ENCODE measurements at regions not wholly inside any gene's neighbourhood (a gene's known extent, or its start where the extent isn't known, plus 50 kb on each side); places are given as distances from the start of the nearest gene placed in this dataset.

DNA sequence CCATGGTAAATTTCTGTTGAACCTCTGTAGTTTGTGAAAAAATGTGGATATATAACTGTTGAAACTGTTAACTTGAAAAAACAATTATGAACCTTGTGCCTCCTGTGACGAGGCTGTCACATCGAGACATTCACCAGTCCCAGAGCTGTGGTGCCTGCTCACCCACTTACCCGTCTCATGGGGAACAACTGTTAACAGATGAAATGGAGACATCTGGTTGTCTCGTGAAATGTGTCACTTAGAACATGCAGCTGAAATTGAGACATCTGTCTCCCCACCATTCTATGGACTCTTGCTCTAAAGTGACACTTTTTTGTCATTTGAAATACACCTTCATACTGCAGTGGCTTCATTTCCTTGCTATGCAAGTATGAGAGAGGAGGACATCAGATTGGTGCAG lies 240.6 kb downstream of the GXYLT1 start:
- intact Hi-C loops (cut with DNase I): no loop called here
- DNase-seq (no peak), ATAC-seq (no peak)

DNA sequence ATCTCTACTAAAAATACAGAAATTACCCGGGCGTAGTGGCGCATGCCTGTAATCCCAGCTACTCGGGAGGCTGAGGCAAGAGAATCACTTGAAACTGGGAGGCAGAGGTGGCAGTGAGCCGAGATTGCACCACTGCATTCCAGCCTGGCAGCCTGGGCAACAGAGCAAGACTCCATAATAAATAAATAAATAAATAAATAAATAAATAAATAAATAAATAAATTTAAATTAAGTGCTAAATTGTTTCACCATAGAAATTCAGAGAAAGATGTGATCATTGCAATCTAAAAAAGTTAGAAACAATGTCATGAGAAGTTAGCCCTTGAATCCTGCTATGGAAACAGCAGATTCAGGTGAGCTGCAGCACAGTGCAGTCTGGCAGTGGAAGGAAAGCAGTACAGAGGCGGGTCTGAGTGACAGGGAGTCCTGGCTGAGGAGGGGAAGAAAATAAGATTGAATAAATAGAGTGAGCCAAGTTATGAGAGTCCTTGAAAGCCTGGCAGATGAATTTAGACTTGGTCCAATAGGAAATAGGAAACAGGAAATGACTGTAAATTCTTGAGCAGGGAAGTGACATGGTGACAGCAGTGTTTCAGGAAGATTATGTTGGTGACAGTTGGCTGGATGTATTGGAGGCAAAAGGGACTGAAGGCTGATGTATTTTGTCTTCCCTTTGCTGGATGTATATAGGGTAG lies 241.5 kb downstream of the GXYLT1 start:
- no peak for ATAC-seq
- intact Hi-C loops (cut with DNase I): no loop called here
- DNase-seq: no peak

GRCh38 chr12:41899577-41899976 lies 245.1 kb downstream of the GXYLT1 start:
- no peak for ATAC-seq
- DNase-seq: no peak
- intact Hi-C loops (cut with DNase I): no loop called here

GRCh38 chr12:41897593-41897992 lies 247.1 kb downstream of the GXYLT1 start:
- DNase-seq: no peak
- ATAC-seq: no peak
- intact Hi-C loops (cut with DNase I): no loop called here

DNA sequence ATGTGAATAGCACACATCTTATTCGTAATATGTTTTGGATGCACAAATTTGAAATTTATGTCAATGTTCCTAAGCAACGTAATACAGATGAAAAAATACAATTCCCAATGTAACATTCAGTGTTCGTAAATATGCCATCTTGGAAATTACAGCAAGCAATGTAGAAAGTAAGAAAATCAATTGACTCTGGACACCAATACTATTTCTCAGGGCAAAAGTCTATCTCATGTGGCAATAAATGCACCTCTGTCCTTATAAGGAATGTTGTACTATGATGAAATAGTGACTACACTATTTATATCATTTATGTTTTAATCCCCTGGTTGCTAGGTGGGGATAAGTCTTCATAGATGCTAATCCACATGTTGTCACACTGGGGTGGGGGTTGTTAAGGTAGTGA lies 251.2 kb downstream of the GXYLT1 start:
- intact Hi-C loops (cut with DNase I): no loop called here
- no peak for ATAC-seq
- DNase-seq: no peak

DNA sequence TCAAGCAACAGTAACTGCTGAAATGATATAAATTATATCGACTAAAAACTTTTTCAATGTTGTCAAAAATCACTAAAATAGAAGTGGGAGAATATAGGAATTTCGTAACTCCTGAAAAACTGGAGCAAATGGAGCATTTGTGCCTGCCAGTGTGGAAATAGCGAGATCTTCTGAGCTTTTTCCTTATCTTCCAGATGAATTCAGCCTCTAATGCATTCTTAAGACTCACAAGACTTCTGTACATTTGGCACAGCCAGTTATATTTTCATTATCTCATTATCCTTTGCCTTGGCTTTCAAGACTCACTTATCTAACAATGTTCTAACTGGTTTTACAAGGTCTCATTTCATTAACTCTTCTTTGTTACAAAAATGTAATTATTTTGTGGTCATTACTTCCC lies 252.4 kb downstream of the GXYLT1 start:
- intact Hi-C loops (cut with DNase I): no loop called here
- DNase-seq (no peak), ATAC-seq (no peak)

- intact Hi-C loops (cut with DNase I): no loop called here
- ATAC-seq (no peak), DNase-seq (no peak)
Observed at GRCh38 chr12:41891226-41891625, 253.4 kb downstream of the GXYLT1 start.

DNA sequence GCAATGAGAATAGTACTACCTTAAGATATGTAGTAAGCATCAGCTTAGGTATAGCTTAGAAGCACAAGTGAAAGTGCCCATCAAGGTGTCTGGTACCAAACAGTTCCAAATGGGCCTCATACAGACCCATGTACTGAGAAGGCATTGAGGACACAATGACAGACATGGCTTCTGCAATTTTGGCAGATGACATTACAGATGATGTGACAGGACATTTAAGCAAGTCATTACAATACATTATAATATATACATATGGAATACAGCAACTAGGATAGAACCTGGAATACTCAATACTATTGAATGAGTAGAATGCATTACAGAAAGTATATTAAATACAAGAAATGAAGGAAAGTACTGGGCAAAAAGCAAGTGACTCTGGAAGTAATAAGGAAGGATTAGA lies 256.4 kb downstream of the GXYLT1 start:
- no peak for ATAC-seq
- intact Hi-C loops (cut with DNase I): no loop called here
- DNase-seq: no peak

GRCh38 chr12:41881891-41882805 lies 262.5 kb downstream of the GXYLT1 start:
- DNase-seq (no peak), ATAC-seq (no peak)
- intact Hi-C loops (cut with DNase I): no loop called here

DNA sequence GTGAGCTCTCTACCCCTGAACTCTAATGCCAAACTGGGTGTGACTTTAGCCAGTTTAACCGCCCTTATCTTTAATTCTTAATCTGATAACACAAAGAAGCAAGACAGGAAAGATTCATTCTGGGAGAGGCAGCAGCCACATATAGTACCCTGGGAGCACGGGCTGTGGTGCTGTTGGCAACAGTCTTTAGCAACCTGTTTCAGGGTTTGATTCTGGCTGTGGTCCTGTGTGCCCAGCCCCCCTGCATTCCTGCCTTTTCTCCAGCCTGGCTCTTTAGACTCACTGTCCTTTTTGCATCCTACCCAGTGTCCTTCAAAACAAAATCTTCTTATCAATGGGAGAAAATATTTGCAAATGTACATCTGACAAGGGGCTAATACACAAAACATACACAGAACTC lies 275.2 kb downstream of the GXYLT1 start:
- DNase-seq (no peak), ATAC-seq (no peak)
- intact Hi-C loops (cut with DNase I): no loop called here

GRCh38 chr12:41866878-41867430 lies 277.7 kb downstream of the GXYLT1 start:
- DNase-seq (no peak), ATAC-seq (no peak)
- intact Hi-C loops (cut with DNase I): no loop called here

DNA sequence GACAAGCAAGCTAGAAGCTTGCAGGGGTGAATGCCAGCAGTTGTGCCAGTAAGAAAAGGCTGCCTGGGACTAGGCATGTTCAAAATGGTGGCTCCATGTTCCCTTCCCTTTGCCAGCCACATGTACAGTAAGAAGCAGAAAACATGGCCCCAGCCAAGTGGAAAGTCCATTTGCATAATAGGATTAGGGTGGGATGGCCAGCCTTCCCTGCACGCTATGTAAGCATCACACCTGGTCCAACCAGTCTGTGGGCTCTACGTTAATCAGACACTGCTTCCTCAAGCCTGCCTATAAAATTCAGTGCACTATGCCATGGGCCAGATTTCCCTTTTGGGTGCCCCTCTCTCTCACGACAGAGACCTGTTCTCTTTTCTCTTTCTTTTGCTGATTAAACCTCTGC lies 288.4 kb downstream of the GXYLT1 start:
- intact Hi-C loops (cut with DNase I): no loop called here
- DNase-seq (no peak), ATAC-seq (no peak)

DNA sequence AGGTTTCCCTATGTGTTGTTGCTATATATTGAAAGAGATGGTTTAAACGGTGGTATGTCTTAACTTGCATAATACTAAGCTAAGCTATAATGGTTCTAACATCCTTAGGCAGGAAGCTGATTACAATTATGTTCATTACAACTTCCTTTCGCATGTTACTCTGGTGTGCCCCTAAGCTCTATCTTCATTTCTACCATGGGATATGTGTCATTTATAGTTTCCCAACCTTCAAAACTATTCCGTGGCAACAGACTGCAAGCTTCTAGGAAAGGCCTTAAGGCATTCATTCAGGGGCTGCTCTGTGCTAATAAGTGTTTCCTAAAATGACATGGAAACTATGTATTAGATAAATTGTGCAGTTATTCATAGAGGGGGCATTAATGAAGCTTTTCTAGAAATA lies 294.6 kb downstream of the GXYLT1 start:
- ATAC-seq (no peak), DNase-seq (no peak)
- intact Hi-C loops (cut with DNase I): no loop called here

- DNase-seq: no peak
- no peak for ATAC-seq
- intact Hi-C loops (cut with DNase I): no loop called here
Observed at GRCh38 chr12:41846718-41847117, 298.0 kb downstream of the GXYLT1 start.

GRCh38 chr12:41836416-41836815 lies 308.3 kb downstream of the GXYLT1 start:
- no peak for DNase-seq
- intact Hi-C loops (cut with DNase I): no loop called here
- ATAC-seq: no peak

DNA sequence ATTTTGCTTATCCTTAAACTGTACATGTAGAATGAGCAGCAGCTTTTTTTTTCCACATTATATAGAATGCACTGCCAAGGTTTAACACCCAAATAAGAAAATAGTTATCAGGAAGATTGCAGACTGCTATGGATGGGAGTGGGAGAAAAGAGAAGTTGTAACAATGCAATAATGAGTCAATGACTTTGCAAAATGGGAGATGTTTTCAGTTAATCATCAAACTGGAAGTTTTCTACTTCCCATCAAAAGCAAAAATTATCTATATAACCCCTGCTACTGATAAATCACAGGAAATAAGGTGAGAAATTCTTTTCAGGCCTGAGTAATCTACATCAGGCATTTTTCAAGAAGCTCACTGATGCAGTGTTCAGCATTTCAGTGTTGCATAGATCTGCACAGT lies 309.1 kb downstream of the GXYLT1 start:
- intact Hi-C loops (cut with DNase I): no loop called here
- no peak for DNase-seq
- no peak for ATAC-seq

DNA sequence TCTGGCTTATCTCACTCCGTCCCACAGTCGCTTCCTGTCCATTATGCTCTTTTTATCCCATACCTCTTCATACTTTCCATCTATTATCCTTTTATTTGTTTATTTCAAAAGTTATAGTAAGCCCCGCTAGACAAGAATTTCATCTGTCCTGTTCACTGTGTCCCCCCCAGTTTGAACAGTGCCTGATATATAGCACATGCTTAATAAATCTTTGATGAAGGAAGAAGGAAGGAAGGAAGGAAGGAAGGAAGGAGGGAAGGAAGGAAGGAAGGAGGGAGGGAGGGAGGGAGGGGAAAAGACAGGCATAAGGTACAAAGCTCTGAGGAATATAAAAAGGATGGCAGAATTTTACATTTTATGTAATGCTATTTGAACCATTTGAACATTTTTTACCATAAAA lies 324.7 kb downstream of the GXYLT1 start:
- DNase-seq (no peak), ATAC-seq (no peak)
- intact Hi-C loops (cut with DNase I): no loop called here

DNA sequence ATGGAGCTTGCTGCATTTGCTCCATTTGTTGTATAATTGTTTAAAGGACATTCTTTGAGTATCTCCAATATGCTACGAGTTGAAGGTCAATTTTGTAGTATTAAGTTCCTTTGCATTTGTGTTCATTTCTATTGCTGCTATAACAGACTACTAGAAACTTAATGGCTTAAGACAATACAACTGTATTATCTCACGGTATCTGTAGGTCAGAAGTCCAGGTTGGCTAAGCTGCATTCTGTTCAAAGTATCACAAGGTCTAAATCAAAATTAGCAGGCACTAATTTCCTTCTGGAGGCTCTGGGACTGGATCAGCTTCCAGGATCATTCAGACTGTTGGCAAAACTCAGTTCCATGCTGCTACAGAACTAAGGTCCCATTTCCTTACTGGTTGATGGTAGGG lies 340.6 kb downstream of the GXYLT1 start:
- DNase-seq (no peak), ATAC-seq (no peak)
- intact Hi-C loops (cut with DNase I): no loop called here

GRCh38 chr12:41802803-41803202 lies 341.9 kb downstream of the GXYLT1 start:
- ATAC-seq (no peak), DNase-seq (no peak)
- intact Hi-C loops (cut with DNase I): no loop called here

- ATAC-seq: no peak
- intact Hi-C loops (cut with DNase I): no loop called here
- DNase-seq: no peak
Observed at GRCh38 chr12:41801261-41801660, 343.4 kb downstream of the GXYLT1 start.

DNA sequence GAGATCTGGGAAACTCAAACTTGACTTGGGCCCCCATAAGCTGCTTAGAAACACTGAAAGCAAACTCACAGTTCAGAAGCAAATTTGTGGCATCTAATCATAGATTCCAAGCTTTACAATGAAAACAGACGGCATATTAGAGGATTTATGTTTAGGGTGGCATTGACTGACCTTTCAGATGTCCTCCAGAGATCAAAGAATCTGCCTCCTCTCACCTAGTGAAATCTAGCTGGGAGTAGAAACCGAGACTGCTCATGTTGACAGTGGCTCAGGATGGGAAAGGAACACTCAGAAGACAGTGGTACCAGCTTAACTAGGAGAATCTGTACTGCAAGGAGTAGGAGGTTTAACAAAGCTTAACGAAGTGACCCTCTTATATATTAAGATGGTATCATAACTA lies 345.0 kb downstream of the GXYLT1 start:
- no peak for ATAC-seq
- intact Hi-C loops (cut with DNase I): no loop called here

More for the DNA sequence above, 345.0 kb downstream of the GXYLT1 start:
- no peak for DNase-seq

Measured in left cardiac atrium (tissue), 4 donors.